GM19099 (cell line): ENCODE measurements at regions not wholly inside any gene's neighbourhood (a gene's known extent, or its start where the extent isn't known, plus 50 kb on each side); places are given as distances from the start of the nearest gene placed in this dataset.

Source experiments
- POLR2A ChIP-seq: IDR thresholded peaks from 3 replicates; pipeline ENCODE4 v1.6.1; 2011; ENCODE audit warnings: low read depth; ENCODE audit not compliant: insufficient read length; ENCODE audit errors: extremely low read depth

DNA sequence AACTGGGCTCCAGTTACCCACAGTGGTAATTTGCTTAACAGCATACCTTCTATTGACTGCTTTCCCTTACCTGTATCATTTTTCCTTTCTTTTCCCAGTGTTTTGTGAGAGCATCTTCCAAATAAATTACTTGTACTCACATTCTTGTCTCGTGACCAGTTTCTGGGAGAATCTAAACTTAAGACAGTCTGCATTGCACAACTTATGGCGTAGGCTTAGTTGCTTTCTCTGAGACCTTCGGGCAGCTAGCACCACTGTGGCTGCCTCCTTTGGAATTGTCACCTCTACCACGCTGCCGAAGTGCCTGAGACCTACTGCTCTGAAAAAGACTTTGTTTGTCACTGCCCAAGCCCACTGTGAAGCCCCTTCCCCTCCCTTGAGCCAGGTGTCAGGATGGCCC, 188.1 kb upstream of the BMP2 start:
- no peak for TF ChIP-seq POLR2A

DNA sequence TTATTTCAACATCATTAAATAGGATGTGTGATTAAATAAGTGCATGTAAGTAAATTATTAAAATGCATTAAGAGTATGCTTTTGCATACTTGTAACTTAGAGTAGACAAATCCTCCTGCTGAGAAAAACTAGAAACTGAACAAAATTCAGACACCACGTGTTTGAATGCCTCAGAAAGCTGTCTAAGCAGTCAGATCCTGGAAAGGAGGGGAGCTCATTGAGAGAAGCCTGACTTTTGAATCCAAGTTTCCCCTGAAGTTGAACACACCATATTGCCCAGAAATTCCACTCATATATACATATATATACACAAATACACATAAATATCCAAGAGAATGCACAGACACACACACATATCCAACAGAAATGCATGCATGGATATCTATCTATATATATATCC, 190.0 kb upstream of the BMP2 start:
- TF ChIP-seq POLR2A: no peak

DNA sequence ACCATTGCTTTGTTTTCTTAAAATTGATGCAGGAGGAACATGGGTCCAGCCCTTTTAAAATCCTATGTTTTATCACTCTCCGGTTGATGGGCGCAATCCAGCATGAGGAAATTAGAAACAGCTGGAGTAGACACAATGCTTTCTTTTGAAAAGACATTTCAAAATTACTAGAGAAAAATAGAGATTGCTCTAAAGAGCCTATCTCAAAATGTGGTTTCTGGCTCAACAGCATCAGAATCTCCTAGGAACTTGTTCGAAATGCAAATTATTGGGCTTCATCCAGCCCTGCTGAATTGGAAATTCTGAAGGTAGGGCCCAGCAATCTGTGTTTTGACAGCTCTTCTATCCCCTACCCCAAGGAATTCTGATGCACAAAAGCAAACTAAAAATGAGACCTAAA, 190.8 kb upstream of the BMP2 start:
- TF ChIP-seq POLR2A: no peak

DNA sequence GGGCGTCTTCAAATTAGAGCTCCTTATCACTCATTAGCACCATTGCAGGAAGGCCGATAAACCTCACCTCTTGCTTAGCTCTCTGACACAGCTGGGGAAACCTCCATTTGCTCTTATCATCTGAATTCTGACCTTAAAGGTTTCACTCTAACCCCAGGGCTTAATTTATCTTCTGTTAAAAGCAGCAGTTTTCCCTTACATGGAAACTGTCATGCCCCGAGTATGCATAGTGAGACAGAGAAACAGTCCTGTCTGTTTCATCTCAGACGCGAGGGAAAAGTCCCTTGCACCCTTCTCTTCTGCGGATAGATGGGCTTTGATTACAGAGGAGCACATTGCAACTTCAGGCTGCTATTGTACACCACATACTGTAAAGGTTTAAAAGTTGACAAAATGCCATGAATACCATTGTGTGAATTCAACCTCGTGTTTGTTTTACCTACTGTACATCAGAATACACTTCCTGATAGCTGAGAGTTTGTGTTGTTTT, 191.5 kb upstream of the BMP2 start:
- no peak for TF ChIP-seq POLR2A

DNA sequence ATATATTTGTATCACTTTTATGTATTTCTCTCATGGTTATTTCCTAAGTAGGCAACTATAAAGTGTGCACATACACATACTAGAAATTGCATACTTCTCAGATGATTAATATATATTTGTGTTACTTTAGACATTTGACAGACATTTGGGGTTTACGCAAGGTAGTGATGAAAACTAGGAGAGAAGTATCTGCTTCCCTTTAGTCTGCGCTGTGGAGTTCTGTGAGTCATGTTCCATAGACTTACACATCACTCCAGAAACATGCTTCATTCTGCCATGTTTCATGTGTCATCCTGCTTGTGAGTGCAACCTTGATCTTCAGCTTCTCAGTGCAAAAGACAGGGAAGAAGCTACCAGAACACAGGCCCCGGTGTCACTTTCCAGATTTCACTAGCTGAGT, 200.7 kb upstream of the BMP2 start:
- no peak for TF ChIP-seq POLR2A

DNA sequence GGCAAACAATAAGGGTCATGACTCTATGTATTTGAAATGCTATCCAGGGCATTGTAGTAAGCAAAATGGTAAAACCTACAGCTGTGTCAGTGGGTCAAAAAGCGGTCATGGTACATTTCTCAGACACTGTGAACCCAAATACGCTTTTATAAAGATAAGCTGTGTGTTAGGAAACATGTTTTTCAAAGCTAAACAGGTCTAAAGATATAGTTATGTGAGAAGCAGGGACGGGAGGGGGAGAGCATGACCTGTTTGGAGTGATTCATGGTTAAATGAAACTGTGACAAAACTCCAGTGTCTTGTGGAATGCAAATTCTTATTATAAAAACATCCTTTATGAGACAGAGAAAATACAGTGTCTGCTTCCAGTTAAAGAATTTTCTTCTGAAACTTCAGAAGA, 205.4 kb upstream of the BMP2 start:
- no peak for TF ChIP-seq POLR2A

DNA sequence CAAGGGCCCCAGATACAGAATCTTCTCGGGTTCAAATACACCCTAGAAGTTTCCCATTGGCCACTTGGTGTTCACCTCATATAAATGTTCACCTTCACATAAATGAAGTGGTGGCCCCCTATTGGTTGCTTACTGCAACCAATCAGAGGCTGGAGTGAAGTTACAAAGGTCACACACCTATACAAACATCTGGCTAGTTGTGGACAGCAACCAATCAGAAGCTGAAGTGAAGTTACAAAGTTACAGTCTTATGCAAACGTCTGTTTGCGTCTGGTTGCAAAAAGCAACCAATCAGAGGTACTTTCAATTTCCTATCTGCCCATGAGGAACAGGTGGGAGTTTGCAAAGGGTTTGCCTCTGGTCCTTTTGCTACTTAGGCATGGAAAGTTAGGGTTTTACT, 206.5 kb upstream of the BMP2 start:
- TF ChIP-seq POLR2A: no peak

DNA sequence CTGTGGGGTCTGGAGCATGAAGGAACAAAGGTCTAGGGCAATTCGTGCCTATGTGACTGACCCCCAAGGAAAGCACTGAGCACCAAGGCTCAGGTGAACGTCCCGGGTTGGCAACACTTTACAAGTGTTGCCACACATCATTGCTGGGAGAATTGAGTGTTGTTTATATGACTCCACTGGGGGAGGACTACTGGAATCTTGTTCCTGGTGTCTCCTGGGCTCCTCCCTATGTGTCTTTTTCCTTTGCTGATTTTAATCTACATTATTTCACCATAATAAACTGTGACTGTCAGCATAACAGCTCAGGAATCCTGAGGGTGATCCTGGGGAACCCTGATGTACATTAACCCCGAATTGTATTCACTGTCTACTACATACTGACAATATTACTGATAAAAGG, 207.7 kb upstream of the BMP2 start:
- no peak for TF ChIP-seq POLR2A

DNA sequence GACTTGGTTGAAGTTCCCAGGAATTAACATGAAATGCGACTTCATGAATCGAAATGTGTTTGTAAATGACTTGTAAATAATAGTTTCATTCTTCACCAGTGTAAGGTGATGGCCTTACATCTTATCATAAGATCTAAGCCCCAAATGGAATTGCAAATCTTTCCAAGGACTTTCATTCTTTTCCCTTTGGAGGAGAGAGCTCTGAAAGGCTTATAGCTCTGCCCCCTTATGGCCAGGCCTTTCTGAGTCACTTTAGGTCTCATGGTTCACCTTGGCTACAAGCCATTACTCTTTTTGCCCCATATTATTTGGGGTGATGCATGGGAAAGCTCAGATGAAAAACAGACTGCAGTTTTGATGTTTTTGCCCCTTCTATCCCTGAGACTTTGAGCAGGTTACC, 209.1 kb upstream of the BMP2 start:
- no peak for TF ChIP-seq POLR2A

DNA sequence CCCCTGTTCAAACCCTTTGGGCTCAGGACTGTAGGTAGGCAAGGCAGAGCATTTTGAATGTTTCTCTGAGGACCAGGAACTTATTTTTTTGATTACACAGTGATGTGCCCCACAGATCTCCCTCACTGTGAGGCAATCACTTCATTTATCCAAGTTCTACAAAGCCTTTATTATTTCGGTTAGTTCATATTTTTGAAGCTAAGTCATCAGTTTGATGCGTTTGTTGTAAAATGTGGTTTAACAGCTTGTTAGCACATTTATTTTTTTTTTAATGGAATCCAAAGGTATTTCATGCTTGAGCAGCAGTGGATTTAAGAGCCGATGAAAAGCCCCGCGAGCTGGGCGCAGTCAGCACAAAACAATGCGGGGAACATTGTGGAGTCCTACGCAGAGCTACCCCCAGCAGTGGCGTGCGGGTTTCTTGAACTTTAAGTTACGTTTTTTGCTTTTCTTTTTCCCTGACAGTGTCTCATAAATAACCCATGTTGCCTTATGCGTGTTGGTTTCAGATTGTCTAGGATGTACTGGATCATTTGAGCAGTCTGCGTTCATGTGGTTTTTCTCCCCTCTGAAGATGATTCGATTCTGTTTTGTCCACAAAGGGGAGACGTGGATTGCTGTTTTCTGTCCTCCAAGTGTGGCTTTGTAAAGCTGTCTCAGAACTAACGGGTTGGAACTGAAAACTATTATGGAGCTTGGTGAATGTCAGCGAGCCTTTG, 233.6 kb upstream of the BMP2 start:
- TF ChIP-seq POLR2A: no peak

DNA sequence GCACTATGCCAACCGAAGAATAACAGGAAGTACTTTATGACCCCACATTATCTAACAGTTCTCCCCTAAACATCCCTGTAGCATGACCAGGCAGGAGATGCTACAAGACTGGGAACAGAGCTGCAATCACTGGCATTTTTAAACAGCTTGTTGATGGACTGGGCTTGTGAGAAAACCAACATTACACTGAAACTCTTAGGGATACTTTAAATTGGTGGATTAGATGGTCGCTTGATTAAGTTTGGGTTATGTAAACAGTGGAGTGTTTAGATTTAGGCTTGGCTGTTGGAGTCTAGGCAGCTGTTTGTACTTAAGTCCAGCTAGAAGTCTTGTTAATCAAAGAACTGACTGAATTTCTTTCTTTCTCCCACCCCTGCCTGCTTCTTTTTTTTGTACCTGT, 234.1 kb upstream of the BMP2 start:
- TF ChIP-seq POLR2A: no peak

DNA sequence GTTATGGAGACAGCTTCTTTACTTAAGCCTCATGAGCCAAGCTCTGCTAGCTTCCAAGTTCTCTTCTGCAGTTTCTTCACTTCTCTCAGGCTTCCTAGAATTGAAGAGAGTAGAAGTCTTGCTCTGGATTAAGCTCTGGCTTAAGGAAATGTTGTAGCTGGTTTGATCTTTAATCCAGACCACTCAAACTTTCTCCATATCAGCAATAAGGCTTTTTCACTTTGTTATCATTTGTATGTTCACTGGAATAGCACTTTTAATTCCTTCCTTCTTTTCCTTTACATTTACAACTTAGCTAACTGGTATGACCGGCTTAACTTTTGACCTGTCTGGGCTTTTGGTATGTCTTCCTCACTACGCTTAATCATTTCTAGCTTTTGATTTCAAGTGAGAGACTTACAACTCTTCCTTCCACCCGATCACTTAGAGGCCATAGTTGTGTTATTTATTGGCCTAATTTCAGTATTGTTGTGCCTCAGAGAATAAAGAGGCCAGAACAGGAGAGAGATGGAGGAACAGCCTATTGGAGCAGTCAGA, 236.6 kb upstream of the BMP2 start:
- TF ChIP-seq POLR2A: no peak

DNA sequence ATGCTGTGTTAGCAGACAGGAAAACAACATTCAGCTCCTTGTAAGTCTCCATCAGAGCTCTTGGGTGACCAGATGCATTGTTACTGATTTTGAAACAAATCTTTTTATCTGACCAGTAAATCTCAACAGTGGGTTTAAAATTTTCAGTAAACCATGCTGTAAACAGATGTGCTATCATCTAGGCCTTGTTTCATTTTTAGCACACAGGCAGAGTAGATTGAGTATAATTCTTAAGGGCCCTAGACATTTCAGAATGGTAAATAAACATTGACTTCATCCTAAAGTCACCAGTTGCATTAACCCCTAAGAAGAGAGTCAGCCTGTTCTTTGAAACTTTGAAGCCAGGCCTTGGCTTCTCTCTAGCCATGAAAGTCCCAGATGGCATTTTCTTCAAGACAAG, 237.2 kb upstream of the BMP2 start:
- TF ChIP-seq POLR2A: no peak

DNA sequence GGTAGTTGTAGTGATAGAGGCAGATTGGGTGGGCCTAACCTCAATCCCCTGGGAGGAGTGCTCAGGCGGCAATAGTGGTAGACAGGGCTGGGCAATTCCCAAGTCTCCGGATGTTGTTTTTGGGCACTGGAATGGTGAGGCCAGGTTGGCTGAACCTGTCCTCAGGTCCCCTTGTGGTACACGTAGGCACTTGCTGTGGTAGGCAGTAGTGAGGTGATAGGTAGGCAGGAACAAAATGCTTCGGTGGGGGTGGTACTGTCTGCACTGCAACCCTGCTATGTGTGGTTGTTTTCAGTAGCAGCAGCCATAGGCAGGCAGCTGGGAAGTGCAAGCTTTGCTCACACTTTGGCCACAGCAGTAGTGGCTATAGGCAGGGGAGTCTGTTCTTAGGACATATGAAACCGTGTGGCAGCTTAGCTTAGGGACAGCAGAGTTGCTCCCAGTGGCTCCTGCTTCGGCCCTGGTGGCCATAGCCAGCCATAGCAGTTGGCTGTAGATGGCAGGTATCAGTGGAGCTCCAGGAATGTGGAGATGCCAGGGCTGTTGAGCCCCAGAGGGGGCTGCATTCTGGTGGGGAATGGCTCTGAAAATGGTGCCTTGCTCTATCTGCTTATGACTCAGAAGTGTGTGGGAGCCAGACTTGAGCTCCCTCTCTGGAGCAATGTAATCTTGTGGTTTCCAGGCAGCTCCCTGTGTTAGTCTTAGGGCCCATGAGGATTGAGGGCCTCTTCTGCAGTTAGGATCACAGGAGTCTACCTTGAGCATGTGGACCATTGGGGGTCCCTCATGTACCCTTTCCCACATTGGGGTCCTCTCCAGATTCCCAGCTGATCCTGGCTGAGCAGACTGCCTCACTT, 241.8 kb upstream of the BMP2 start:
- no peak for TF ChIP-seq POLR2A

DNA sequence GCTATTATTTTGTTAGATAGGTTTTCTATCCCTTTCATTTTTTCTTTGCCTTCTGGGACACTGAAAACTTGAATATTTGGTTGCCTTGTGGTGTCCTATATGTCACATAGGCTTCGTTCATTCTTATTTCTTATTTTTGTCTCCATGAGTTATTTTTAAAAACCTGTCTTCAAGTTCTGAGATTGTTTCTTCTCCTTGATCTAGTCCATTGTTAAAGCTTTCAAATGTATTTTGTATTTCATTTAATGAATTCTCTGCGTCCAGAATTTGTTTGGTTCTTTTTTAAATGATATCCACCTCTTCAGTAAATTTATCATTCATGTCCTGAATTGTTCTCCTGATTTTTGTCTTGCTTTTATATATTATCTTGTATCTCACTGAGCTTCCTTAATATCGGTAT, 243.2 kb upstream of the BMP2 start:
- no peak for TF ChIP-seq POLR2A

DNA sequence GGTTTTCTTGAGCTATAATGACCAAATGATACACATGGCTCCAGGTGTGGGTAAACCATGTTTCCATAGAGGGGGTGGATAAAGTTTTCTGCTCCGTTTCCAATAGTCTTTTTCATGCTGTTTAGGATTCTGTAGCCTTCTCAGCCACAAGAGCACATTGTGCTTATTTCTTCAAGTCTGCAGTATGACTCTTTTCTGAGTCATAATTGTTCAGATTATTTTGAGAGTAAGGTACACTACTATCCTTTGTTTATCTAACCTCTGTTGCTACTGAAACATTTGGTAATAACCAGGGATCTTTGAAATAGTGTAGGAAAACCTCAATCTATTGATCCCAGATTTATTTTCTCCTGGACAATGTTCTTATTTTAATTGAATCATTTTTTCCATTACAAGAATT, 247.9 kb upstream of the BMP2 start:
- TF ChIP-seq POLR2A: no peak
